ENCODE measurements at regions not wholly inside any gene's neighbourhood (a gene's known extent, or its start where the extent isn't known, plus 50 kb on each side); places are given as distances from the start of the nearest gene placed in this dataset.
A peak's percentile ranks its signal among the peaks of the same experiment; 100 is the strongest.

GRCh38 chr4:184951668-184952160 is 66.6 kb upstream of the HELT start:
- no peak overlapping the region for H3K27ac Mint-ChIP-seq
- H3K4me1 Mint-ChIP-seq: no peaks in the 10 kb centered on the region
- DNase-seq (no peak), ATAC-seq (peak; percentile 26)
- H3K9me3 Mint-ChIP-seq: no peaks in the 10 kb centered on the region
- H3K27me3 Mint-ChIP-seq: peaks cover 35% of the 10 kb centered on the region
- H3K4me3 Mint-ChIP-seq: no peak overlapping the region

GRCh38 chr4:184952522-184952921 is 65.8 kb upstream of the HELT start:
- Mint-ChIP-seq H3K27ac (no peak overlapping the region), H3K4me1 (no peaks in the 10 kb centered on the region), H3K9me3 (no peaks in the 10 kb centered on the region), H3K4me3 (no peak overlapping the region), H3K27me3 (peaks cover 32% of the 10 kb centered on the region)
- no peak for ATAC-seq
- DNase-seq: no peak

- DNase-seq (no peak), ATAC-seq (no peak)
- H3K27ac Mint-ChIP-seq: no peak overlapping the region
- H3K4me3 Mint-ChIP-seq: no peak overlapping the region
- H3K27me3 Mint-ChIP-seq: peaks cover 28% of the 10 kb centered on the region
- no peaks in the 10 kb centered on the region for H3K9me3 Mint-ChIP-seq
- H3K4me1 Mint-ChIP-seq: no peaks in the 10 kb centered on the region
Measured at GRCh38 chr4:184953421-184953945, 64.8 kb upstream of the HELT start.

- peaks cover 28% of the 10 kb centered on the region for H3K27me3 Mint-ChIP-seq
- H3K27ac Mint-ChIP-seq: no peak overlapping the region
- no peaks in the 10 kb centered on the region for H3K4me1 Mint-ChIP-seq
- no peak for ATAC-seq
- DNase-seq: no peak
- H3K9me3 Mint-ChIP-seq: no peaks in the 10 kb centered on the region
- H3K4me3 Mint-ChIP-seq: no peak overlapping the region
Measured at GRCh38 chr4:184953971-184954370, 64.3 kb upstream of the HELT start.

GRCh38 chr4:184954482-184954881 is 63.8 kb upstream of the HELT start:
- no peak overlapping the region for H3K27ac Mint-ChIP-seq
- H3K4me1 Mint-ChIP-seq: no peaks in the 10 kb centered on the region
- no peaks in the 10 kb centered on the region for H3K9me3 Mint-ChIP-seq
- ATAC-seq: no peak
- H3K4me3 Mint-ChIP-seq: no peak overlapping the region
- no peak for DNase-seq
- peaks cover 31% of the 10 kb centered on the region for H3K27me3 Mint-ChIP-seq

- no peak overlapping the region for H3K4me3 Mint-ChIP-seq
- no peak for DNase-seq
Measured at GRCh38 chr4:184955116-184955515, 63.2 kb upstream of the HELT start.

GRCh38 chr4:184955636-184956035 is 62.7 kb upstream of the HELT start:
- Mint-ChIP-seq H3K4me1 (no peaks in the 10 kb centered on the region), H3K27me3 (peaks cover 20% of the 10 kb centered on the region), H3K27ac (no peak overlapping the region), H3K9me3 (no peaks in the 10 kb centered on the region), H3K4me3 (no peak overlapping the region)
- ATAC-seq (no peak), DNase-seq (no peak)

More at GRCh38 chr4:184955116-184955515, 63.2 kb upstream of the HELT start:
- no peak for ATAC-seq
- Mint-ChIP-seq H3K27me3 (peaks cover 25% of the 10 kb centered on the region), H3K27ac (no peak overlapping the region), H3K9me3 (no peaks in the 10 kb centered on the region), H3K4me1 (no peaks in the 10 kb centered on the region)

GRCh38 chr4:184957446-184958115 is 60.7 kb upstream of the HELT start:
- Mint-ChIP-seq H3K27ac (no peak overlapping the region), H3K4me1 (no peaks in the 10 kb centered on the region), H3K9me3 (no peaks in the 10 kb centered on the region), H3K4me3 (no peak overlapping the region), H3K27me3 (peaks cover 12% of the 10 kb centered on the region)
- no peak for DNase-seq
- ATAC-seq: no peak

- H3K4me3 Mint-ChIP-seq: no peak overlapping the region
- H3K27me3 Mint-ChIP-seq: peaks cover 12% of the 10 kb centered on the region
- no peaks in the 10 kb centered on the region for H3K4me1 Mint-ChIP-seq
- DNase-seq (no peak), ATAC-seq (no peak)
- H3K9me3 Mint-ChIP-seq: no peaks in the 10 kb centered on the region
- no peak overlapping the region for H3K27ac Mint-ChIP-seq
Measured at GRCh38 chr4:184958127-184958922, 60.0 kb upstream of the HELT start.

GRCh38 chr4:184958923-184959210 is 59.4 kb upstream of the HELT start:
- Mint-ChIP-seq H3K9me3 (no peaks in the 10 kb centered on the region), H3K4me3 (no peak overlapping the region)
- ATAC-seq: no peak

GRCh38 chr4:184959309-184959708 is 59.0 kb upstream of the HELT start:
- H3K27ac Mint-ChIP-seq: no peak overlapping the region
- DNase-seq (no peak), ATAC-seq (no peak)
- no peak overlapping the region for H3K4me3 Mint-ChIP-seq
- H3K4me1 Mint-ChIP-seq: no peaks in the 10 kb centered on the region
- peaks cover 12% of the 10 kb centered on the region for H3K27me3 Mint-ChIP-seq
- no peaks in the 10 kb centered on the region for H3K9me3 Mint-ChIP-seq

More at GRCh38 chr4:184958923-184959210, 59.4 kb upstream of the HELT start:
- H3K27me3 Mint-ChIP-seq: peaks cover 12% of the 10 kb centered on the region
- DNase-seq: no peak
- H3K4me1 Mint-ChIP-seq: no peaks in the 10 kb centered on the region
- no peak overlapping the region for H3K27ac Mint-ChIP-seq

GRCh38 chr4:184959786-184960185 is 58.5 kb upstream of the HELT start:
- Mint-ChIP-seq H3K4me1 (peaks cover 2% of the 10 kb centered on the region), H3K4me3 (no peak overlapping the region), H3K9me3 (peaks cover 0 to 2% of the 10 kb centered on the region in 2 donors), H3K27me3 (peaks cover 15% of the 10 kb centered on the region), H3K27ac (no peak overlapping the region)
- DNase-seq (no peak), ATAC-seq (no peak)

GRCh38 chr4:184960505-184960971 is 57.8 kb upstream of the HELT start:
- DNase-seq: no peak

GRCh38 chr4:184961660-184962059 is 56.6 kb upstream of the HELT start:
- Mint-ChIP-seq H3K4me1 (peaks cover 7% of the 10 kb centered on the region), H3K4me3 (no peak overlapping the region), H3K27ac (no peak overlapping the region), H3K9me3 (peaks cover 0 to 8% of the 10 kb centered on the region in 2 donors), H3K27me3 (peaks cover 20% of the 10 kb centered on the region)
- DNase-seq: no peak
- no peak for ATAC-seq

More at GRCh38 chr4:184960505-184960971, 57.8 kb upstream of the HELT start:
- Mint-ChIP-seq H3K4me3 (no peak overlapping the region), H3K9me3 (peaks cover 0 to 8% of the 10 kb centered on the region in 2 donors), H3K27me3 (peaks cover 20% of the 10 kb centered on the region), H3K4me1 (peaks cover 7% of the 10 kb centered on the region), H3K27ac (no peak overlapping the region)
- ATAC-seq: no peak

- peaks cover 7% of the 10 kb centered on the region for H3K4me1 Mint-ChIP-seq
- ATAC-seq (no peak), DNase-seq (no peak)
- H3K27ac Mint-ChIP-seq: no peak overlapping the region
- peaks cover 18% of the 10 kb centered on the region for H3K27me3 Mint-ChIP-seq
- H3K4me3 Mint-ChIP-seq: no peak overlapping the region
- H3K9me3 Mint-ChIP-seq: peaks cover 0 to 8% of the 10 kb centered on the region in 2 donors
Measured at GRCh38 chr4:184962125-184962638, 56.1 kb upstream of the HELT start.
